Pons (tissue), 1 donor: ENCODE measurements at regions not wholly inside any gene's neighbourhood (a gene's known extent, or its start where the extent isn't known, plus 50 kb on each side); places are given as distances from the start of the nearest gene placed in this dataset.
"Not testable (repeated sequence)": the region's sequence is repeated elsewhere in the genome, so short reads cannot be mapped to it uniquely, and the experiment has no call there.

Source experiments
- DNase-seq: peaks from one replicate; pipeline ENCODE4 v3.0.0-alpha.2; 2016; ENCODE audit warnings: low spot score

- DNase-seq = no peak
Measured at GRCh38 chr6:155676346-155676745, 220.7 kb upstream of the NOX3 start.

DNA sequence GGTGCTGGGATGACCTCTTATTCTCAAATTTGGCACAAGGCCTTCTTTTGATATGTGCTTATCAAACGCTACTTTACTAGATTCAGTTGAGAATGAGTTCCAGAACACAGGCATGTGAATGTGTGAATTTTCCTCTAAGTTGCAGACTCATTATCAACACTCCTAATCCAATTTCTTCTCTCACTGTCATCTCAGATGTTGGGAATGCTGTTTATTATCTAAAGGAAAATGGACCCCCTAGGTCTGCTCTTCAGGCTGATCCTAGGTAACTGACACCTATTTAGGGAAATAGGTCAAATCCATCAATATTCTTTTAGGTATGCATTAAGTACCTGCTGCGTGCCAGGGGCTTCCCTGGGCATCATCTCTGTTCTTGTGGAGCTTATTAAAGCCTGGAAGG lies 215.0 kb upstream of the NOX3 start:
- DNase-seq = no peak

DNA sequence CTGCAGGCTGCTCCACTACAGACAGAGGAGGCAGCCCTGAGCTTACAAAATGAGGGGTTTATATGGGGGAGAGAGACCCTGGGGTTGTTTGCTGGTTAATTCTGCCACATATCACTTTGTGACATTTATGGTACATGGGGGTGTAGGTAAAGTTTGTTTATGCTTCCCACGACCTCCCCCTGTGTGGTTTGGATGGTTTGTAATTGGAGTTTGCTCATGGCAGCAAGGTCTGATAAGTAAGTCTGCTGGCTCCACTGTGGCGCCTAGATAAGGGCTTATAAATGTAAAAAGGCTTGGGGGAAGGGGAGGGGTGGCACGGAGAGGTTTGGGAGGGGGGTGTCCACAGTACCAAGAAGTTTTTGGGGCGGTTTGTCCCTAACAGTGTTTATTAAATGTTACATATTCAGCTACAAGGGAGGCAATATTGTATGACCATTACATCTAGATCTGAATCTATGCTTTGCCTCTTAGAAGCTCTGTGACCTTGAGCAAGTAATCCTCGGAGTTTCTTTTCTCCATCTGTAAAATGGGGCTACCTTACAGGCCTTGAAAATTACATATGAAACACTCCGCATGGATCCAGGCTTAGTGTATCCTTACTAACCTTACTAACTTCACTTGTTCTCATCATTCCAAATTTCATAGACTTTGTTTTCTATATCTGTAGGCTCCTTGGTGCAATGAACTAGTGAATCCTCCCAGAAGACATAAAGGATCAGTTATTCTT lies 204.8 kb upstream of the NOX3 start:
- DNase-seq = no peak

DNA sequence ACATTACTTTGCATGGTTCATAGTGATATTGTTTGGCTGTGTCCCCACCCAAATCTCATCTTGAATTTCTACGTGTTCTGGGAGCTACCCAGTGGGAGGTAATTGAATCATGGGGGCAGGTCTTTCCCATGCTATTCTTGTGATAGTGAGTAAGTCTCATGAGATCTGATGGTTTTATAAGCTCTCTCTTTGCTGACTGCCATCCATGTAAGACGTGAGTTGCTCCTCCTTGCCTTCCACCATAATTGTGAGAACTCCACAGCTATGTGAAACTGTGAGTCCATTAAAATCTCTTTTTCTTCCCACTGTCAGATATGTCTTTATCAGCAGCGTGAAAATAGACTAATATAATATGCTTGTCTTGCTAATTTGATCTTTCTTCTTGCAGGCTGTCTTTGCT lies 200.4 kb upstream of the NOX3 start:
- no peak for DNase-seq

DNA sequence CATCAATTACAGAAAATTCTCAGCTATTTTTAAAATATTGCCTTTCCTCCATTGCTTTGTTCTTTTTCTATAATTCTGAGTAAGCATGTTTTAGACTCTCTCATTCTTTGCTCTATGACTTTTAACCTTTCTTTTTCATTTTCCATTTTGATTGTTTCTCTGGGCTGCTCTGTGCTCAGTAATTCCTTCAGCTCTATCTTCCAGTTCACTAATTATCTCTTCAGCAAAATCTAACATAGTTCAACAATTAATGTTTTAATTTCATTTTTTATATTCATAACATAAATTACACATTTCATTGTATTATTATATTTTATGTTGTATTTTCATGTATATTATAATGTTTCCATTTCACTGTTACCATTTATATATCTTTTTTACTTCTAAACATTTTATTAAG lies 198.8 kb upstream of the NOX3 start:
- DNase-seq = no peak

GRCh38 chr6:155648301-155648700 lies 192.7 kb upstream of the NOX3 start:
- no peak for DNase-seq

DNA sequence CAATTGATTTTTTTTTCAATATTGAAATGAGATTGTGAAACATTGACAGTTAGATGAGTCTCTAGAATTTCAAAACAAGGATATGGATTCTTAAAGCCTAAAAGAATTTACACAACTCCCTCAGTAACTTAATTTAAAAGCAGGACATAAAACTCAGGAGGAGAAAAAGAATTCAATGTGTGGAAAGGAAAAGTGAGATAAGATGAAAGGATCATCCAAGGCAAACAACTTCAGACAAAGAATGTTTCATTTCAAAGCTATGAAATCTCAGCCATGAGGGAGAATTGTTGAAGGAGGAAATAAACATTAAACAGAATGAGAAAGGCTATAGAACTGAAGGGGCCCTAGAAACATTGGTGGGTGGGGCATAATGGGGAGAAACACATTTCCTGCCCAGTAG lies 191.7 kb upstream of the NOX3 start:
- no peak for DNase-seq

DNA sequence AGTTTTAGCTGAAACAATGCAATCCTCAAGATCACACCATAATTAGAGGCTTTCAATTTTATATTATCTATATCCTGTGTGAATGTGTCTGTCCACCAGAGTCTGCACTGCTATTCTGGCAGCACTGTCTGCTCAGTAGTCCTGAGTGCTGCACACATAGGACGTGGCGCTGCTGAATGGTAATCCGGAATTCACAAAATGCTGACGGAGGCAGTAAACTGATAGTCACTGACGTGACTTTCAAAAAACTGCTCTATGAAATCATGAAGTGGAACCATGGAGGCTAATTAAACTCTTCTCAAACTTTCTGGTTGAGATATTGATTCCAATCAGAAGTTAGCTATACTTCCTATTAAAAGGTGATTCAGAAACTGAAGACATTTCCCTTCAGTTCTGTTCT lies 190.8 kb upstream of the NOX3 start:
- no peak for DNase-seq

DNA sequence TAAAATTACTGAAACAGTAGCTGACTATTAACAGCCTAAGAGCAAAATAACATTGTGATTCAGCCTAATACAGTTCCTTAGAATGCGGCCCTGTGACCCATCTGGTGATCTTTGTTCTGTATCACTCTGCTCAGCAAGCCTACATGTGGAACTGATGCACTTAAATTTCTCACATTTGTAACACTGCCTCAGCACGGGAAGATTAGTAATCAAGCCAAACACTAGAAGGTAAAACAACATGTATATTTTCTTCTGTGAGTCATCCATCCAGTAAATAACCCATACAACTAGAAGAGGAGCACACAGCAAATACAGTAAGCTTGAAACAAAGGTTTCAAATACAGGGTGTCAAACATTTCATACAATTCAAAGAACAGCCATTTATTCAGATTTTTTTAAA lies 189.7 kb upstream of the NOX3 start:
- DNase-seq = no peak

GRCh38 chr6:155641603-155642002 lies 186.0 kb upstream of the NOX3 start:
- no peak for DNase-seq

GRCh38 chr6:155638200-155638599 lies 182.6 kb upstream of the NOX3 start:
- DNase-seq = no peak

- no peak for DNase-seq
Measured at GRCh38 chr6:155635416-155635815, 179.8 kb upstream of the NOX3 start.

DNA sequence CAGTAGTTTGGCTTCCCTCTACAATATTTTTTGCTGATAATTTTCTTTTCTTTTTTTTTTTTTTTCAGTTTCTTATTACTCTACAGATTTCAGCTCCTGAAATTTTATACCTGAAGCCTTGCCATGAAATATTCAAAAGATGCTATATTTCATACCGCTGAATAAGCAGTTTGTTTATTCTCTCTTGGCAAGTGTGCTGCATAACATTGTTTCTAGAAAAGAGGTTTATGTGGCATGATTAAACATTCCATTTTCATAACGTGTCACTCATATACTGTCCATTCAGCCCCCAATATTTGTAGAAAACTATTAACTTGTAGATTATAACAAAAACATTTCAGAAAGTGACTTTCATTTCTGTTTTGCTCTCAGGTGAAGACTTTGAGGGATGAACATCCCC lies 174.4 kb upstream of the NOX3 start:
- DNase-seq = no peak

DNA sequence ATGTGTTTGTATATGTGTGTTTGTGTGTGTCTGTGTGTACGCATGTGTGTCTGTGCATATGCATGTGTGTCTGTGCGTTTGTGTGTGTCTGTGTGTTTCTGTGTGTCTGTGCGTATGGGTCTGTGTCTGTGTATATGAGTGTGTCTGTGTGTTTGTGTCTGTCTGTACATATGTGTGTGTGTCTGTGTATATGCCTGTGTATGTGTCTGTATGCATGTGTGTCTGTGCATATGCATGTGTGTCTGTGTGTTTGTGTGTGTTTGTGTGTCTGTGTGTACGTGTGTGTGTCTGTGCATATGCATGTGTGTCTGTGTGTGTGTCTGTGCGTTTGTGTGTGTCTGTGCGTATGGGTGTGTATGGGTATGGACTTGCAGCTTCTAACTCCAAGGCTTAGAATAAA lies 174.0 kb upstream of the NOX3 start:
- DNase-seq = no peak

DNA sequence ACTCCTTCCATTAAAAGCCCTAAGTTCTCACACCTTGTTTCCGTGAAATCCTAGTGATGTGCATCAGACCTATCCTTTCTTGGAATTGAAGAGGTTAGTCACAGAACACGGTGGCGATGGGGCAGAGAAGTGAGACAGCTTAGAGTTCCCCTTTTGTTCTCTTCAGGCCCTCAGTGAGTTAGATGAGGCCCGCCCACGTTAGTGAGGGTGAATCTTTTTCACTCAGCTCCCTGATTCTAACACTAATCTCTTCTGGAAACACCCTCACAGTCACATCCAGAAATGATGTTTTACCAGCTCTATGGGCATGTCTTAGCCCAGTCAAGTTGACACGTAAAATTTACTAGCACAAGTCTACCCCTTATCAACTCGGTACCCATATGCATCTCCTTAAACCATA lies 172.7 kb upstream of the NOX3 start:
- no peak for DNase-seq

GRCh38 chr6:155627722-155628212 lies 172.1 kb upstream of the NOX3 start:
- not testable (repeated sequence) for DNase-seq

- DNase-seq = no peak
Measured at GRCh38 chr6:155623450-155624178, 168.0 kb upstream of the NOX3 start.

DNA sequence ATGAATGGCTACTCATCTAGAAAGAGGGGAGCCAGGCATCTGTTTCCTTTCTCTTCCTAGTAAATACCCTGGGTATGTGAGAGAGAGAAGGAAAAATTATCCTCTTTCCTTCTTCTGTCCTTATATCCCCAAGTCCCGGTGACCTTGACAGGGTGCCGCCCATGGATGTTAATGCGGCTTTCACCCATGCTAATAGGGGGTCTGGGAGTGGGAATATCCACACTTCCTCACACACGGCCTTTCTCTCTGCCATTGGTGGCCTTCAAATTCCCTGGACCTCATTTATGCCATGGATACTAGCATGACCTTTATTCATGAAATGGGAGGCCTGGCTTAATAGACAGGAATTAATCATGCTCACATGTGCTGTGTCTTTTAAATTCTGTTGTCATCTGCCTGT lies 159.0 kb upstream of the NOX3 start:
- DNase-seq = no peak

DNA sequence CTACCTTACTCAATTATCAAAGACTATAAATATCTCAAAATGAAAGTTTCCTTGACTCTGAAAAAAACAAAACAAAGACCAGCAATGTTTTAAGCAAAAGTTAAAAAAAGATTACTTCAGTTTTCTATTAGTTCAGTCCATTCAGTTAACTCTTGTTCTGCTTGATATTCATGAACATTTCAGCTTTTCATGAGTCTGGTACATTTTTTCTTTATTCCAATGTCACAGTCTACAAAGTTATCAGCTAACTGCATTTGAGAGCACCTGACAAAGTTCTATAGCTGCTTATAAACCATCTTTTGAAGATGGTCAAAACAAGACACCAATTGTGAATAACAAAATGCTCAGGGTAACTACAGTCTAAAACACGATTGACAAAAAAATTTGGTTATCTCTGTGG lies 156.1 kb upstream of the NOX3 start:
- no peak for DNase-seq

DNA sequence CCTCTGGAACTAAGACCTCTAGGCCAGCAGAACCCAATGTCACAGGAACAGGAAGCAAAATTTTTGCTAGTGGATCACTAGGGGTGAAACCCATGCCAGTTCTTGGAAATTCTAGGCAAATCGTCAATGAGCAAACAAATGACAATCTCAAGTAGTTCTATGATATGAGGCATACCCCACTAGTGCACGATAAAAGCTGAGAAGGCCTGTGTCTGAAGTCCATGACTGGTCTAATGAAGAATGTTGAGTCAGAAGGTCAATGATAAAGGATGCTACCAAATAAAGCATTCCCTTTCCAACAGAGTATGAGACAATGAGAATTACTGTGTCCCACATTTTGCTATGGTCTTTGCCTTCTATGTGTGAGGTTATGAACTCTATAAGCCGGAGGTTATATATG lies 149.4 kb upstream of the NOX3 start:
- DNase-seq = no peak

DNA sequence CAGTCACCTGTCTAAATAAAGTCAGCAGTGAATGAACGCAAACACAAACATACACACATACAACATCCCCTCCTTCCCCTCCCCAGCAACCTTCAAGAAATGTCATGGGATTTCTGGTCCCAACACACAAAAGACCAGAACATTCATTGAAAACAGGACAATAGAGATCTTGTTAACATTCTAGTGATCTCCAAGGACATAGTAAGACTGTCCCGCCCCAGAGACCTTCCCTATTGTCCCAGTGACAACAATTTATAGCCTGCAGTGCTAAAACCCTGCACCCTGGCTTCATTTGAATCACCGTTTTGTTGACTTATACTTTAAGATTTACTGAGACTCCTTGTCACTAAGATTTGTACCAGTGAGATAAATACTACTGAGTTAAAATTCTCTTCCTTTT lies 143.9 kb upstream of the NOX3 start:
- DNase-seq = peak; percentile 51

DNA sequence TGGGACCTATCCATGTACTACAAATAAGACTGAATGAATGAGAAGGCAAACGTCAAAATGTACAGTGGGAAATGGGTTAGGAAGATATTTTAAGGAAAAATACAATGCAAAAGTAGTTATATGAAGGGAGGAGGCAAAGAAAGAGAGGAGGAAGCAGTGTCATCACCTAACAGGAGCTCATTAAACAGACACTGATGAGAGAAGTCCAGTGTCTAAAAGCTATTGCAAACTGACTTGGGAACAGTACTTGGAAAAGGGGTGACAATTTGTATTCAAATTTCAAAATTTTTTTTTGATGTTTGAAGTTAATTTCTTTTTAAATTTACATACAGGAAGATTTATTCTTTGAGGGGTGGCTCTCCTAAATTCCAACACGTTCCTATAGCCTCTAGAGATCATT lies 143.5 kb upstream of the NOX3 start:
- DNase-seq = no peak

DNA sequence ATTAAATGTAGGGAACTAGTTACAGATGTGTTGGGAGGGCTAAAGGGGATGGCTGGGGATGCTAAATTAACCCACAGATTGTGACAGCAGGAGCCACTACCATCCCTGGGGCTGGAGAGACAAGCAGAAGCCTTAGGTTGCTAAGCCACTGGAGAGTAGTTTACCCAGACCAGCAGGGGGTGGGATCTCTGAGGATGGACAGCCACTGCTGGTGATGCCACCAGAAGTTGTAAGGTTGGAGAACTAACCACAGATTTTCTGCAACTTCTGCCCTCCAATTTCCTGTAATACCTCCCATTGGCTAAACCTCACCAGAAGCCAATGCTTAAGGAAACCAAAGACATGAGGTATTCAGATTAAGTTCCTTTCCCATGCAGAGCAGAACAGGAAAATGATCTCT lies 139.6 kb upstream of the NOX3 start:
- no peak for DNase-seq

DNA sequence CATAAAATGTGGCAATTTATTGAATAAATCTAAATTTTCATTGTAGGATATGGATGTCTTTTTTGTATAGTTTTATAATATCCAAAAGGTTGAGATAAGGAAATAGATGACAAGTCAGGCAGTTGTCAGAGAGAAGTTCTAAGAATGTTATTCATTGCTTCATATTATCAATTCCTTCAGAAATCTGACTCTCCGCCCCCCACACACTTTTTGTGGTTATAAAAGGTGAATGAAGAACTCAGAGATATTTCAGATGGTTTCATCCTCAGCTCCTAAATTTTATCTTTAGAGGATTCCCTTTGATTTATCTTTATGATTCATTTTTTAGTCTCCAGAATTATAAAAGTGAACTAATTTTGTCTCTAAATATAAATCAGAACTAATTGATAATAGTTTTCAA lies 136.1 kb upstream of the NOX3 start:
- DNase-seq = no peak
